SJSA1 (cell line): ENCODE measurements at regions not wholly inside any gene's neighbourhood (a gene's known extent, or its start where the extent isn't known, plus 50 kb on each side); places are given as distances from the start of the nearest gene placed in this dataset.

Experiments used
- DNase-seq, 2 experiments: peaks; one replicate each; pipeline ENCODE4 v3.0.0-alpha.2; 2015 to 2020; ENCODE audit warnings: low spot score in 2 of 2, low read depth in 1 of 2
- H3K27ac ChIP-seq: fragments of 250-450 bp; sonication (Bioruptor Pico); 2 replicates; pipeline ENCODE4 v1.5.1; 2020; ENCODE audit warnings: mild to moderate bottlenecking, moderate library complexity
- H3K27me3 ChIP-seq: fragments of 250-450 bp; sonication (Bioruptor Pico); replicated peaks from 2 replicates; pipeline ENCODE4 v1.5.1; 2020; ENCODE audit warnings: mild to moderate bottlenecking, moderate library complexity
- H3K36me3 ChIP-seq: fragments of 250-450 bp; sonication (Bioruptor Pico); 2 replicates; pipeline ENCODE4 v1.5.1; 2020; ENCODE audit warnings: mild to moderate bottlenecking
- H3K4me1 ChIP-seq: fragments of 250-450 bp; sonication (Bioruptor Pico); replicated peaks from 2 replicates; pipeline ENCODE4 v1.6.1; 2021; ENCODE audit warnings: mild to moderate bottlenecking
- H3K4me3 ChIP-seq: fragments of 250-450 bp; sonication (Bioruptor Pico); 2 replicates; pipeline ENCODE4 v1.5.1; 2020; ENCODE audit warnings: mild to moderate bottlenecking
- H3K9me3 ChIP-seq: fragments of 250-450 bp; sonication (Bioruptor Pico); replicated peaks from 2 replicates; pipeline ENCODE4 v1.5.1; 2020; ENCODE audit warnings: mild to moderate bottlenecking

DNA sequence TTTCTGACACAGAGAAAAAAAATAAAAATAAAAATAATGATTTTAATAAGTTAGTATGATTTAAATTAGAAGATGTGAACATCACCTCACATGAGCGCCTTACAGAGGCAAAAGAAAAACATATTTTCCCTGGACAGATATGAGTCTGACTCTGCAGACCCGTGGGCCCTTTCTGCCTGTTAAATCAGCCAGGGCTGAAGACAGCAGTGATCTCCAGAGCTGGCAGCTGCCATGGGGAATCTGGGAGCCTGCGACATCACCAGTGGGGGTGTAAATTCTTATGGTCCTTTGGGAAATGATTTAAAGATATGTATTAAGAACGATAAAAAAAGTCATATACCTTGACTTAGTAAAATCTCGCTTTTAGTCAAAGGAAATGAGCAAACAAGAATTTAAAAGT lies 65.7 kb upstream of the FOXF1 start:
- Histone ChIP-seq H3K9me3 (0 out of 2 replicates have a peak, but pooled peaks cover 4% of the 10 kb centered on the region), H3K27ac (no peak overlapping the region), H3K27me3 (no peaks in the 10 kb centered on the region), H3K4me3 (no peak overlapping the region), H3K36me3 (no peaks in the 10 kb centered on the region), H3K4me1 (no peaks in the 10 kb centered on the region)
- no peak for DNase-seq

DNA sequence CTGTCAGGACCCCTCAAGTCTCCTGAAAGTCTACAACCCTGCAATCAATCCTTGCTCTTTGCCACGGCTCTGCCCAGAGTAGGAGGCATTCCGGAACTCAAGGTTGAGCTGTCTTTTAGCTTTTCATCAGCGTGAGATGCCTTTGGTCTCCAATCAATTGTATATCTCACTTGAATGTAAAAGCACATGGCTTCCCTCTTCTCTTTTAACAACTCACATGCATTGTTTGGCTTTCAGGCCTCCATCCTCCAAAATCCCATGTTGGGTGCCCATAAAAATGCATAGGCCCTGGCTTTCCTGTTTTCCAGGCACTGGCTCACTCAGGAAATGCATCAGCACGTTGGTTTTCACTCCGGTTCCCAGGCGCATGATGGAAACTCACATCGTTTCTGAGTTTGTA lies 64.0 kb upstream of the FOXF1 start:
- H3K9me3 ChIP-seq, result 0 out of 2 replicates have a peak, but pooled peaks cover 4% of the 10 kb centered on the region
- H3K36me3 ChIP-seq, result no peaks in the 10 kb centered on the region
- no peak for DNase-seq
- no peak overlapping the region for H3K4me3 ChIP-seq
- H3K4me1 ChIP-seq, result no peaks in the 10 kb centered on the region
- no peaks in the 10 kb centered on the region for H3K27me3 ChIP-seq
- H3K27ac ChIP-seq, result no peak overlapping the region

DNA sequence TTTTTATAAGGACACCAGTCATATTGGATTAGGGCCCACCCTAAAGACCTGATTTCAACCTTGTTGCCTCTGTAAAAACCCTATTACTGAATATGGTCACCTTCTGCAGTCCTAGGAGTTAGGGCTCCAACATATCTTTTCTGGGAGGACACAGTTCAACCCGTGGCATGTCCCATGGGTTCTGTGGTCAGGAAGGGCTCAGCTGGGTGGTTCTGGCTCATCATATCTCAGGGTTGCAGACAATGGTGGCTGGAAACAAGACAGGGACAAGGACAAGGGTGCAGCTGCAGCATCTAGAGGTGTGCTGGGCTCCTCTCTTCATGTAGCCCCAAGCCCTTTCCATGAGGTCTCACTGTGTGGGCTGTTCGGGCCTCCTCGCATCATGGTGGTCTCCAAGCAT lies 63.1 kb upstream of the FOXF1 start:
- DNase-seq, result no peak
- H3K36me3 ChIP-seq, result no peaks in the 10 kb centered on the region
- no peak overlapping the region for H3K27ac ChIP-seq
- no peak overlapping the region for H3K4me3 ChIP-seq
- no peaks in the 10 kb centered on the region for H3K27me3 ChIP-seq
- no peaks in the 10 kb centered on the region for H3K4me1 ChIP-seq
- H3K9me3 ChIP-seq, result 0 out of 2 replicates have a peak, but pooled peaks cover 4% of the 10 kb centered on the region

DNA sequence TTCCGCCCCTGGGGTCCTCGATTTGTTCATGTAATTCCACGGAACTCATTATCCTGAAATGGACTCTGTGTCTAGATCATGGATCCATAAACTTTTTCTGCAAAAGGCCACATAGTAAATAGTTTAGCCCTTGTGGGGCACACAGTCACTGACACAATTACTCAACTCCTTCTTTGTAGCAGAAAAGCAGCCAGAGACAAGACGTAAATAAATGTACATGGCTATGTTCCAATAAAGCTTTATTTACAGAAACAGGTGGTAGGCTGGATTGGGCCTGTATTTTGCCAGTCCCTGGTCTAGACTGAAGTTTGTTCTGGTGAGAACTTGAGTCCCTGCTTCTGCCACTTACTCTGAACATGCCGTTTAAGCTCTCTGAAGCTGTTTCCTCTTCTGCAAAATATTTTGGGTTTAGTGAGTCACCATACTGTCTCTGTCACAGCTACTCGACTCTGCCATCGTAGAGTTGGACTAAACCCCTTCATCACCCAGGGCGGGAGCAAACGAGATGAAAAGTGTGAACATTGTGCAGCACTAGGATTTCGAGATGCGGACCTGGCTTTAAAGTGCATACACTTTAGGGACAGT lies 61.9 kb upstream of the FOXF1 start:
- Histone ChIP-seq H3K9me3 (0 out of 2 replicates have a peak, but pooled peaks cover 4% of the 10 kb centered on the region), H3K27me3 (no peaks in the 10 kb centered on the region), H3K4me3 (no peak overlapping the region), H3K36me3 (no peaks in the 10 kb centered on the region), H3K27ac (no peak overlapping the region), H3K4me1 (no peaks in the 10 kb centered on the region)
- no peak for DNase-seq

DNA sequence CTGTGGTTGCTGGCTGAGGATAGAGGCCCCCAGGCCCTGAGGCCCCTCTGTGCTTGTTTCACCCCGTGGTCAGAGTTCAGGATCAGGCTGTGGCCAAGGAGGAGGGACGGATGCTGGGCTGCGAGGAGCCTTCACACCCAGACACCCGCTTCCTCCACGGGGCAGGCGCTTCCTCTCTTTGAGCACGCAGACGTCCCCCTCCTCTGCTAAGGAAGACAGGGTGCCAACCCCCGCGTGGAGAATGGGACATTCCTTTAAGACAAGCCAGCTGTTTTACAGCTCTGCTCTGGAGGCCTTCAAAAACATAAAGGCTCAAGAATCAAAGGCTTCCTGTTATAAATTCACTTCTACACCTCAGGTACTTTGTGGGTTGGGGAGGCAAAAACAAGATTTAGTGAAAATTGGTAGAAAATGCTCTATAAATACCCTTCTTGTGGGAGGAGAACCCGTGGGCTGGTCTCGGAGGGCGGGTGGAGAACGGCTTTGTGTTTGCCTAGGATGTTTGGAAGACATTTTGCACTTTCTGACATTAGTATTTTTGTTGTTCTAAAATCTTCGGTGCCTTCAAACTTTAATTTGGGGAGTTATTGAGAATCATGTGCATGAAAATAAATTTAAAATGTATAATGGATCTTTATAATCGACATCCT lies 60.8 kb upstream of the FOXF1 start:
- Histone ChIP-seq H3K36me3 (no peaks in the 10 kb centered on the region), H3K27ac (no peak overlapping the region), H3K4me3 (no peak overlapping the region), H3K4me1 (peaks cover 3% of the 10 kb centered on the region), H3K27me3 (no peaks in the 10 kb centered on the region), H3K9me3 (0 out of 2 replicates have a peak, but pooled peaks cover 4% of the 10 kb centered on the region)
- DNase-seq, result no peak

DNA sequence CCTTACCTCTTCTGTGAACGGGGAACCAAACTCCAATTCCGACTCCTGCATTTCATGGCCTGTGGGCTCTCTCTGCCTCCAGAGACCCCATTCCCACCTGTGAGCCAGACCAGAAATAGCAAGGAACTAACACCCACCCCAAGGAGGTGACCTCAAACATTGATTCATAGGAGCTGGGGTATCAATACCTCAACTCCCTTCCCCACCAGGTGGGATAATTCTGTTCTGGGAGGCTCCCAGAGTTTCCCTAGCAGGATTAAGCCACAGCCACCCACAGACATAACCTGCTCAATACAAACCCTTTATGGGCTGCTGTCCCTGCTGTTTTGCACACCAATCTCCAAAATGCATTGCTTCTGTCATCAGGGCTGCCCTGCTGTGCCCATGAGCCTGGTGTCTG lies 59.6 kb upstream of the FOXF1 start:
- Histone ChIP-seq H3K36me3 (no peaks in the 10 kb centered on the region), H3K9me3 (0 out of 2 replicates have a peak, but pooled peaks cover 4% of the 10 kb centered on the region), H3K4me3 (no peak overlapping the region), H3K4me1 (peaks cover 14% of the 10 kb centered on the region), H3K27ac (no peak overlapping the region), H3K27me3 (no peaks in the 10 kb centered on the region)
- no peak for DNase-seq

DNA sequence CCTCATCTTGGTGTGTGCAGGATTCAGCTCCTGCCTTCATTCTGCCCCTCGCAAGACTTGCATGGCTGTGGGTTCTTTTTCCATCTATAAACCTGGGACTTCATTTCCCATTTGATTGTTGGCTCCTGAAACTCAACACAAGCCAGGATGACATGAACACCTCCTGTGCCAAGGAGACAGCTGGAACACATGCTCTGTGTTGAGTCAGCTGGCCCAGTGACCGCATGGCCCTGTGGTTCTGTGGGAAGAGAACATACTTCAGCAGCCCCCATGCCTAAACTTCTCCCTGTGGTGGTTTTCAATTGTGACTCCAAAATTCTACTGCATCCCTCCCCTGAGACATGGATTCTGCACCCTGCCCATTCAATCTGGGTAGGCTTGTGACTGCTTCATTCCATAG lies 57.9 kb upstream of the FOXF1 start:
- no peak for DNase-seq
- no peaks in the 10 kb centered on the region for H3K27me3 ChIP-seq
- H3K4me1 ChIP-seq, result peaks cover 22% of the 10 kb centered on the region

DNA sequence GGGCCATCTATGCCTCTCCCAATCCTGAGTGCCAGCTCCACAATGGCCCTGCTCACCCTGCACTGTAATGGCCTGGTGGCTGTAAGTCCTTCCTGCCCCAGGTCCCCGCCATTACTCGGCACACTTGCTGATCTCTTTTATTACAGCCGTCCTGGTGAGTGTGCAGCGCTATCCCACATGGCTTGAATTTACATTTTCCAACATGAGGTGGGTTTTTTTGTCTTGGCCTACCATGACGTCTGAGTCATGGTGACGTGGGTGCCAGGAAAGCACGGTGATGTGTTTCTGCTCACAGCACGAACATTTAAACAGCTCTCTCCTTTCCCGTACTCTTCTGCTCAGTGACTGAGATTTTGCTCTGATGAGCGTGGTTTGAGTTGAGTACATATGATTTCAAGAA lies 55.2 kb upstream of the FOXF1 start:
- Histone ChIP-seq H3K27ac (peak overlapping the region; percentile 39), H3K4me3 (no peak overlapping the region), H3K27me3 (no peaks in the 10 kb centered on the region), H3K9me3 (no peaks in the 10 kb centered on the region), H3K36me3 (no peaks in the 10 kb centered on the region), H3K4me1 (peaks cover 33% of the 10 kb centered on the region)
- peak; percentile 69 to 78 for DNase-seq

More for the DNA sequence above, 57.9 kb upstream of the FOXF1 start:
- Histone ChIP-seq H3K9me3 (no peaks in the 10 kb centered on the region), H3K27ac (no peak overlapping the region), H3K36me3 (no peaks in the 10 kb centered on the region), H3K4me3 (no peak overlapping the region)

DNA sequence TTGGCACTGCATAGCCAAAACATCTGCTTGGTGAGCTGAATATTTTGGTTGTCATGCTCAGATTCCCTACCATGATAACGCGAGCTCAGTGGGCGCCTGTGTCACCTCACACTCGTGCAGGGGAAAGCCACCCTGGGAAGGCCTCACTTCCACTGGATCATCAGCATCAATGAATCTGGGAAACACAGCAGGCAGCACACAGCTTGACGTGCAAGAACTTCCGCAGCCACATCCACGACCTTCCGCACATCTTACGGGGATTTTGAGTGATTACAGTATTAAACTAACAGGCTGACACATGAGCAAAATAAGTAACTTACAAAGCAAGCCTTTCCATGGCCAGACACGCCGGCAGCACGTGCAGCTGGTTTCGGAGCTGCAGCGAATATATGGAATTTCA lies 54.7 kb upstream of the FOXF1 start:
- no peak overlapping the region for H3K4me3 ChIP-seq
- peaks cover 33% of the 10 kb centered on the region for H3K4me1 ChIP-seq
- H3K9me3 ChIP-seq, result peaks cover 2% of the 10 kb centered on the region; the same call in 1 of the 2 replicates
- H3K36me3 ChIP-seq, result no peaks in the 10 kb centered on the region
- H3K27ac ChIP-seq, result peak overlapping the region; percentile 34; the same call in 1 of the 2 replicates
- H3K27me3 ChIP-seq, result no peaks in the 10 kb centered on the region
- DNase-seq, result no peak

DNA sequence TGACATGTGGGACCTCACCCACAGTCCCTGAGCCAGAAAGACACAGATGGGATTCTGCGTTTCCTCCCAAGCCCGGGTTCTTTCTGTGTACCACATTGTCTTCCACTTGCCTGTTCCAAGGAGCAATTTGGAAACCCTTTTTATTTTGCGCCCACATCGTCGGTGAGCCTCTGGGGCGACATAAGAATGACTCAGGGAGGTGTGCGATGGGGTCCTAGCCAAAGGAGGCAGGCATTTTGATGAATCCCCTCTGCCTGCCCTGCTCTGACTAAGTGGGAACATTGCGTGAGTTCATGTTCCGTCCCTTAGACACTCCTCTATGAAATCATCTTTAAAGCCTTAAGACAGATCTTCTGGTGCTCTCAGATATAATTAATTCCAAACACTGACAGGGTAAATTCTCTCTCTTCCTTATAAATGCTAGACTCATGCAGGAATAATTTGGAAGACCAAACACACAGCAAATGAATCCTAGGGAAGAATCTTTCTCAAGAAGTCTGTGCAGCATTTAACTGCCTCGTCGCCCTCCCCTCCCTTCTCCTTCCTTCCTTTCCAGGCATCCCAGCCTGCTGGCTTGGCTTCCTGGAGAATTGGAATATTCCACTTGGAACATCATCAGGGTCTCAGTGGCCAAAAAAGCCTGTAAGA lies 52.7 kb upstream of the FOXF1 start:
- DNase-seq, result peak; percentile 57 to 62
- no peak overlapping the region for H3K4me3 ChIP-seq

DNA sequence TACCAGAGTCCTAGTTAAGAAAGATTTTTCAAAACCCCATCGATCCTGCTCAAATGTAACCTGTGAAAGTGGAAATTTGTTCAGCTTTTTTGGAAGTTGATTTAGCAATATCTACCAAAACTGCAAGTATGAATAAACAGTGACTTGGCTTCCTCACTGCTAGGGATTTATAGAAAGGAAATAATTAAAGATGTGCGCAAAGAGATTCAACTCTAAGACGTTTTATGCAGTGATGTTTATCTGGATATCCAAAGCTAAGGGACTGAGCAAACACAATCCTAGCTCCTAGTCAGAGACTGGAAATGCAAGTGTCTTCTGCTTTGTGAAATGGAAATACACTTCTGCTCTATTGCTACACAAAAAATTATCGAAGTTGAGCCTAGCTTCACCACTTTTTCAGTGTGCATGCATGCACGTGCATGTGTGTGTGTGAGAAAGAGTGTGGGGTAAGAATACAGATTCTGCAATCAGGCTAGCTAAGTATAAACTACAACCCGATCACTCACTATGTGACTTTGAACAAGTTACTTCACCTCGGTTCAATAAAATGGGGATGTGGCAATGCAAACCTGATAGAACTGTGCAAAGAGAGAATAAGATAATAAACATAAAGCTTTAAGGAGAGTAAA lies 52.1 kb upstream of the FOXF1 start:
- Histone ChIP-seq H3K27ac (no peak overlapping the region), H3K9me3 (peaks cover 15% of the 10 kb centered on the region), H3K27me3 (no peaks in the 10 kb centered on the region), H3K4me1 (peaks cover 44% of the 10 kb centered on the region), H3K4me3 (no peak overlapping the region), H3K36me3 (no peaks in the 10 kb centered on the region)
- DNase-seq, result no peak

More for the DNA sequence above, 52.7 kb upstream of the FOXF1 start:
- no peaks in the 10 kb centered on the region for H3K36me3 ChIP-seq
- H3K4me1 ChIP-seq, result peaks cover 42% of the 10 kb centered on the region
- peaks cover 15% of the 10 kb centered on the region for H3K9me3 ChIP-seq
- H3K27ac ChIP-seq, result no peak overlapping the region
- no peaks in the 10 kb centered on the region for H3K27me3 ChIP-seq

DNA sequence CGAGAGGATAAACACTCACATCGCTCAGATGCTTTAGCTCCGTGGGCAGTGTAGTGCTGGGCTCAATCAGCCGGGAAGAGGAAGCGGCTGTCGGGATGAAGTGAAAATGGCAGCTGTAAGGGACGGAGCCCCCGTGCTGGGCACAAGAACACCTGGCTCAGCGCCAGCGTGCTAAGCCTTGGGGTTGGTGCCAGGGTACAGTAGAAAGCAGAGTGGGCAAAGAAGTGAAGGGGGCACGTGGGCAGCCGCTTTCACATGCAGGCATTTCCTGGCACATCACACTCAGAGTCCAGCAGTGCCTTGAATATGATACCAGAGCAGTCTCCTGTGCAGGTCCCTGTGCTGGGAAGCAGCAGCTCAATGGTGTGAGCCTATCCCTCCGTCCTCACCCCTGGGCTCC lies 51.1 kb upstream of the FOXF1 start:
- no peak overlapping the region for H3K4me3 ChIP-seq
- DNase-seq, result no peak
- H3K27ac ChIP-seq, result no peak overlapping the region
- H3K27me3 ChIP-seq, result no peaks in the 10 kb centered on the region
- peaks cover 44% of the 10 kb centered on the region for H3K4me1 ChIP-seq
- H3K9me3 ChIP-seq, result peaks cover 15% of the 10 kb centered on the region
- H3K36me3 ChIP-seq, result no peaks in the 10 kb centered on the region
